ENCODE measurements at regions not wholly inside any gene's neighbourhood (a gene's known extent, or its start where the extent isn't known, plus 50 kb on each side); places are given as distances from the start of the nearest gene placed in this dataset.

GRCh38 chr2:106292627-106293026, 98.5 kb upstream of the UXS1 start:
- CTCF ChIA-PET: no interaction called here
- no peaks in the 10 kb centered on the region for H3K27me3 Mint-ChIP-seq (ENCODE audit: low read depth)
- ATAC-seq: no peak
- no peaks in the 10 kb centered on the region for H3K4me1 Mint-ChIP-seq
- no peak for TF ChIP-seq PRRX2 (CRISPR knock-in tag; IDR thresholded peaks at IDR 0.05)
- no peak for TF ChIP-seq FOXP1 (CRISPR knock-in tag; IDR thresholded peaks at IDR 0.05; ENCODE audit: borderline replicate concordance)
- TF ChIP-seq JAZF1 (CRISPR knock-in tag; IDR thresholded peaks at IDR 0.05): no peak
- TF ChIP-seq EMX1 (CRISPR knock-in tag; IDR thresholded peaks at IDR 0.05): no peak
- TF ChIP-seq ZNF532 (CRISPR knock-in tag; IDR thresholded peaks at IDR 0.05; ENCODE audit: borderline replicate concordance): no peak
- no peak for TF ChIP-seq ZNF671 (CRISPR knock-in tag; IDR thresholded peaks at IDR 0.05)
- TF ChIP-seq PREB (CRISPR knock-in tag; IDR thresholded peaks at IDR 0.05; ENCODE audit: borderline replicate concordance): no peak
- TF ChIP-seq MYBL2 (CRISPR knock-in tag; IDR thresholded peaks at IDR 0.05): no peak
- TF ChIP-seq ZNF232 (CRISPR knock-in tag; IDR thresholded peaks at IDR 0.05): no peak
- TF ChIP-seq ZNF416 (CRISPR knock-in tag; IDR thresholded peaks at IDR 0.05): no peak
- no peak overlapping the region for H3K4me3 Mint-ChIP-seq
- POLR2A ChIA-PET: no interaction called here
- no peak for DNase-seq (ENCODE audit: low spot score)
- no peaks in the 10 kb centered on the region for H3K36me3 Mint-ChIP-seq
- no peak overlapping the region for H3K27ac Mint-ChIP-seq
- no peaks in the 10 kb centered on the region for H3K9me3 Mint-ChIP-seq

GRCh38 chr2:106288873-106289272, 94.8 kb upstream of the UXS1 start:
- no peaks in the 10 kb centered on the region for H3K9me3 Mint-ChIP-seq
- H3K4me3 Mint-ChIP-seq: no peak overlapping the region
- POLR2A ChIA-PET: no interaction called here
- no peaks in the 10 kb centered on the region for H3K4me1 Mint-ChIP-seq
- no peaks in the 10 kb centered on the region for H3K27me3 Mint-ChIP-seq (ENCODE audit: low read depth)
- H3K27ac Mint-ChIP-seq: no peak overlapping the region
- TF ChIP-seq ZNF263 (CRISPR knock-in tag; IDR thresholded peaks at IDR 0.05; ENCODE audit: low read depth) (no peak), MAX (CRISPR knock-in tag; IDR thresholded peaks at IDR 0.05) (no peak), ZNF396 (CRISPR knock-in tag; IDR thresholded peaks at IDR 0.05; ENCODE audit: borderline replicate concordance) (no peak), OVOL2 (CRISPR knock-in tag; IDR thresholded peaks at IDR 0.05; ENCODE audit: borderline replicate concordance) (no peak), TEAD4 (CRISPR knock-in tag; IDR thresholded peaks at IDR 0.05) (no peak), SP1 (CRISPR knock-in tag; conservative IDR thresholded peaks at IDR 0.05) (no peak), ZNF121 (CRISPR knock-in tag; IDR thresholded peaks at IDR 0.05) (no peak), NR2C2 (CRISPR knock-in tag; IDR thresholded peaks at IDR 0.05) (no peak), CREM (CRISPR knock-in tag; IDR thresholded peaks at IDR 0.05) (no peak), RELA (CRISPR knock-in tag; IDR thresholded peaks at IDR 0.05; ENCODE audit: borderline replicate concordance) (no peak), FOXK1 (CRISPR knock-in tag; IDR thresholded peaks at IDR 0.05) (no peak), CDX4 (CRISPR knock-in tag; IDR thresholded peaks at IDR 0.05; ENCODE audit: borderline replicate concordance) (no peak), ARID4B (CRISPR knock-in tag; IDR thresholded peaks at IDR 0.05; ENCODE audit: borderline replicate concordance) (no peak)
- no peak for DNase-seq (ENCODE audit: low spot score)
- CTCF ChIA-PET: no interaction called here
- no peaks in the 10 kb centered on the region for H3K36me3 Mint-ChIP-seq
- no peak for ATAC-seq
